Trophoblast cell (in vitro differentiated cells and primary cell): ENCODE measurements at regions not wholly inside any gene's neighbourhood (a gene's known extent, or its start where the extent isn't known, plus 50 kb on each side); places are given as distances from the start of the nearest gene placed in this dataset.

Experiments used
- DNase-seq, 2 donors: peaks; one replicate each; pipeline ENCODE4 v3.0.0-alpha.2; 2016
- H2AFZ ChIP-seq: 2 replicates; pipeline ENCODE4 v1.6.1; 2013; ENCODE audit warnings: low read length, moderate library complexity, mild to moderate bottlenecking; ENCODE audit not compliant: insufficient read depth, poor library complexity
- H2AK5ac ChIP-seq: 2 replicates; pipeline ENCODE4 v1.6.1; 2013; ENCODE audit warnings: mild to moderate bottlenecking, low read length
- H2BK120ac ChIP-seq: 2 replicates; pipeline ENCODE4 v1.6.1; 2013; ENCODE audit warnings: low read length, mild to moderate bottlenecking, moderate library complexity; ENCODE audit not compliant: insufficient read depth, poor library complexity
- H2BK12ac ChIP-seq: 2 replicates; pipeline ENCODE4 v1.6.1; 2013; ENCODE audit warnings: mild to moderate bottlenecking, low read length, moderate library complexity
- H2BK5ac ChIP-seq: 2 replicates; pipeline ENCODE4 v1.6.1; 2013; ENCODE audit warnings: low read length, low read depth, moderate library complexity, mild to moderate bottlenecking; ENCODE audit not compliant: poor library complexity
- H3K14ac ChIP-seq: 2 replicates; pipeline ENCODE4 v1.6.1; 2013; ENCODE audit warnings: mild to moderate bottlenecking, low read length
- H3K18ac ChIP-seq: 2 replicates; pipeline ENCODE4 v1.6.1; 2013; ENCODE audit warnings: mild to moderate bottlenecking, low read length
- H3K23ac ChIP-seq: 2 replicates; pipeline ENCODE4 v1.6.1; 2013; ENCODE audit warnings: low read length
- H3K27ac ChIP-seq: 2 replicates; pipeline ENCODE4 v1.5.1; 2013; ENCODE audit warnings: low read depth, mild to moderate bottlenecking, inconsistent platforms, low read length, moderate library complexity
- H3K27me3 ChIP-seq: 2 replicates; pipeline ENCODE4 v1.6.1; 2013; ENCODE audit warnings: inconsistent platforms, mild to moderate bottlenecking, low read length, moderate library complexity; ENCODE audit not compliant: insufficient read depth
- H3K36me3 ChIP-seq, 2 experiments: 1 replicate in 1 of 2; 2 replicates in 1 of 2; pipeline ENCODE4 v1.6.1; 2013; ENCODE audit warnings: low read length in 2 of 2, mild to moderate bottlenecking in 2 of 2, moderate library complexity in 1 of 2; ENCODE audit not compliant: insufficient read depth in 2 of 2, control insufficient read depth in 1 of 2
- H3K4ac ChIP-seq: 2 replicates; pipeline ENCODE4 v1.6.1; 2013; ENCODE audit warnings: low read depth, mild to moderate bottlenecking, low read length, moderate library complexity
- H3K4me1 ChIP-seq, 2 experiments: 1 replicate in 1 of 2; 2 replicates in 1 of 2; pipeline ENCODE4 v1.6.1; 2013; ENCODE audit warnings: low read length in 2 of 2, mild to moderate bottlenecking in 2 of 2, moderate library complexity in 1 of 2; ENCODE audit not compliant: insufficient read depth in 2 of 2, control insufficient read depth in 1 of 2
- H3K4me2 ChIP-seq: 2 replicates; pipeline ENCODE4 v1.6.1; 2013; ENCODE audit warnings: inconsistent platforms, mild to moderate bottlenecking, low read length, moderate library complexity
- H3K4me3 ChIP-seq: 2 replicates; pipeline ENCODE4 v1.5.1; 2013; ENCODE audit warnings: mild to moderate bottlenecking, low read depth, low read length, inconsistent platforms
- H3K79me1 ChIP-seq: one replicate; pipeline ENCODE4 v1.6.1; 2013; ENCODE audit warnings: low read length
- H3K79me2 ChIP-seq: 2 replicates; pipeline ENCODE4 v1.6.1; 2013; ENCODE audit warnings: low read length, mild to moderate bottlenecking; ENCODE audit not compliant: control insufficient read depth, insufficient read depth, poor library complexity
- H3K9ac ChIP-seq: 2 replicates; pipeline ENCODE4 v1.6.1; 2013; ENCODE audit warnings: mild to moderate bottlenecking, low read length
- H3K9me3 ChIP-seq: 2 replicates; pipeline ENCODE4 v1.6.1; 2013; ENCODE audit warnings: low read depth, mild to moderate bottlenecking, control low read depth, inconsistent platforms, low read length; ENCODE audit not compliant: insufficient read depth
- H4K12ac ChIP-seq: 2 replicates; pipeline ENCODE4 v1.6.1; 2013; ENCODE audit warnings: low read depth, mild to moderate bottlenecking, low read length, moderate library complexity
- H4K8ac ChIP-seq: 2 replicates; pipeline ENCODE4 v1.6.1; 2013; ENCODE audit warnings: low read depth, mild to moderate bottlenecking, low read length, moderate library complexity
- H4K91ac ChIP-seq: one replicate; pipeline ENCODE4 v1.6.1; 2013; ENCODE audit warnings: low read depth, mild to moderate bottlenecking, low read length, moderate library complexity
- WGBS: extraction: QIAGEN DNeasy Blood & Tissue Kit; methylation state at CpG from one replicate; pipeline ENCODE4 v1.1.7; 2013; ENCODE audit warnings: missing lambda C conversion rate; ENCODE audit not compliant: insufficient read length, insufficient coverage; ENCODE audit errors: extremely low coverage; 5-methylcytosine and 5-hydroxymethylcytosine counted together

DNA sequence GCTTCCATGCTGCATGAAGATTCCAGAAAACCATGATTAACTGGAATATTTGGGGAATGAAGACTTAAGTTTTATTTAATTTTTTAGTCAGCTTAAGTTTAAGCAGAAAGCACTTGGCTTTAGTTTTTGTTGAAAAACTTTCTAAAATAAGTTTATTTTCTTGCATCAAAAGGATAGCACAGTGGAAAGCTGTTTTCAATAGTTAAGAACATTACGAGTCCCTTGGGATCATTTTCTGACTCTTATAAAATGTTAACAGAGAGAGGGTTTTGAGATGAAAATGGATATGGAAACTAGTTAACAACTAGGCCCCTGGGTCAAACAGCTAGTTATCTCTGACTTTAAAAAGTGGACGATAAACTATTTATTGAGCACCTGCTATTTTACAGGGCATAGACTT, 181.9 kb upstream of the SLC38A2 start:
- H4K12ac ChIP-seq = no peak overlapping the region
- no peaks in the 10 kb centered on the region for H3K36me3 ChIP-seq
- H3K23ac ChIP-seq = no peak overlapping the region
- DNase-seq = no peak
- H3K27ac ChIP-seq = no peak overlapping the region
- H3K4me3 ChIP-seq = no peak overlapping the region
- no peaks in the 10 kb centered on the region for H3K79me2 ChIP-seq
- H3K18ac ChIP-seq = no peak overlapping the region
- no peak overlapping the region for H2BK5ac ChIP-seq
- no peak overlapping the region for H3K9ac ChIP-seq
- no peak overlapping the region for H2AFZ ChIP-seq
- peaks cover under 1% of the 10 kb centered on the region for H3K79me1 ChIP-seq
- no peak overlapping the region for H4K8ac ChIP-seq
- no peak overlapping the region for H2BK12ac ChIP-seq
- H2AK5ac ChIP-seq = no peak overlapping the region
- no CpG with 5 or more reads among the region's 2 CpGs for WGBS
- no peak overlapping the region for H3K14ac ChIP-seq
- no peaks in the 10 kb centered on the region for H3K9me3 ChIP-seq
- H3K4ac ChIP-seq = no peak overlapping the region
- no peak overlapping the region for H3K4me2 ChIP-seq
- H3K4me1 ChIP-seq = peaks cover 0 to under 1% of the 10 kb centered on the region in 2 experiments
- H3K27me3 ChIP-seq = no peaks in the 10 kb centered on the region
- H4K91ac ChIP-seq = no peak overlapping the region
- no peak overlapping the region for H2BK120ac ChIP-seq

DNA sequence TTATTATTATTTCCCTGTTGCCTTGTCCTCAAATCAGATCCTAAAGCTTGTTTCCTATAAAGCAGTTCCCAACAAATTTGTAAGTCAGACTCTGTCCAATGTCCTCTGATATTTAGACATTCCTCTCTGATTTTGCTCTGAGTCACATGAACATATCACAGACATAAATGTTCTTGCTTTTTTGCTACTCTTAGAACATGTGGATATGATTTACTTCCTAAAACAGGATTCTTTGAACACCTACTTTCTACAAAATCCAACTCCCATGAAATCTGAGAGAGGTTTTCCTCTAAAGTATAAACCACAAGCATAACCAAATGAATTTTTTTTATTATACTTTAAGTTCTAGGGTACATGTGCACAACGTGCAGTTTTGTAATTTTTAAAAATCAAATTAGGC, 181.3 kb upstream of the SLC38A2 start:
- H2BK12ac ChIP-seq = no peak overlapping the region
- peaks cover 1% of the 10 kb centered on the region for H3K79me1 ChIP-seq
- no peak overlapping the region for H3K14ac ChIP-seq
- H2BK120ac ChIP-seq = no peak overlapping the region
- H3K4me3 ChIP-seq = no peak overlapping the region
- no peak overlapping the region for H2AK5ac ChIP-seq
- peaks cover 0 to 1% of the 10 kb centered on the region in 2 experiments for H3K4me1 ChIP-seq
- no CpG with 5 or more reads among the region's 1 CpG for WGBS
- no peaks in the 10 kb centered on the region for H3K36me3 ChIP-seq
- no peak overlapping the region for H3K4me2 ChIP-seq
- H2BK5ac ChIP-seq = no peak overlapping the region
- no peak overlapping the region for H3K18ac ChIP-seq
- H3K27ac ChIP-seq = no peak overlapping the region
- H3K79me2 ChIP-seq = no peaks in the 10 kb centered on the region
- no peak overlapping the region for H3K9ac ChIP-seq
- no peaks in the 10 kb centered on the region for H3K9me3 ChIP-seq
- no peak overlapping the region for H3K23ac ChIP-seq
- H3K4ac ChIP-seq = no peak overlapping the region
- no peak overlapping the region for H4K91ac ChIP-seq
- H2AFZ ChIP-seq = no peak overlapping the region
- H4K8ac ChIP-seq = no peak overlapping the region
- H3K27me3 ChIP-seq = no peaks in the 10 kb centered on the region
- DNase-seq = no peak
- H4K12ac ChIP-seq = no peak overlapping the region

DNA sequence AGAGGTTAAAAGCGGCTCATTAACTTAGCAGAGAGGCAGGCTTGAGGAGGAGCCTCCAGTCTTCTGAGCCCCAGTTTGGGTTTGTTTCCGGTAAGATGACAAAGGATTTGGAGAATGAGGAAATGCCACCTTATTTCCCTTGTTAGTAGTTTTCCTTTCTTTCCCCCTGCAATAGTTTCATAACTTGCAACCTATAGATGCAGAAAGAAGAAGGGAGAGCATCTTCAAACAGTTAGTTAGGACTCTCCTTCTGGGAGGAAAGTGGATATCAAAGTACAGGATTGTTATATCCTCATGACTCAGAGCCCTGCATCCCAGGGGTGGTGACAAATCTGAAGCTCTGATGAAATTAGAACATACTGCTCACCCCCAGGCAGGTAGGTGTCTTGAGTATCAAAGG, 180.7 kb upstream of the SLC38A2 start:
- H3K4me3 ChIP-seq = no peak overlapping the region
- H2BK120ac ChIP-seq = no peak overlapping the region
- H3K9me3 ChIP-seq = no peaks in the 10 kb centered on the region
- H2BK5ac ChIP-seq = no peak overlapping the region
- no peak overlapping the region for H3K18ac ChIP-seq
- H3K23ac ChIP-seq = no peak overlapping the region
- no peak overlapping the region for H4K12ac ChIP-seq
- H3K27ac ChIP-seq = no peak overlapping the region
- H3K4me2 ChIP-seq = no peak overlapping the region
- H2BK12ac ChIP-seq = no peak overlapping the region
- H3K79me1 ChIP-seq = peaks cover 4% of the 10 kb centered on the region
- H4K91ac ChIP-seq = no peak overlapping the region
- H3K36me3 ChIP-seq = no peaks in the 10 kb centered on the region
- DNase-seq = peak; percentile 20 to 52
- no peak overlapping the region for H3K4ac ChIP-seq
- no peak overlapping the region for H3K9ac ChIP-seq
- H4K8ac ChIP-seq = no peak overlapping the region
- H3K14ac ChIP-seq = no peak overlapping the region
- H3K27me3 ChIP-seq = no peaks in the 10 kb centered on the region
- H3K79me2 ChIP-seq = no peaks in the 10 kb centered on the region
- H3K4me1 ChIP-seq = peaks cover 0 to 1% of the 10 kb centered on the region in 2 experiments
- WGBS = no CpG with 5 or more reads among the region's 2 CpGs
- H2AK5ac ChIP-seq = no peak overlapping the region
- no peak overlapping the region for H2AFZ ChIP-seq

DNA sequence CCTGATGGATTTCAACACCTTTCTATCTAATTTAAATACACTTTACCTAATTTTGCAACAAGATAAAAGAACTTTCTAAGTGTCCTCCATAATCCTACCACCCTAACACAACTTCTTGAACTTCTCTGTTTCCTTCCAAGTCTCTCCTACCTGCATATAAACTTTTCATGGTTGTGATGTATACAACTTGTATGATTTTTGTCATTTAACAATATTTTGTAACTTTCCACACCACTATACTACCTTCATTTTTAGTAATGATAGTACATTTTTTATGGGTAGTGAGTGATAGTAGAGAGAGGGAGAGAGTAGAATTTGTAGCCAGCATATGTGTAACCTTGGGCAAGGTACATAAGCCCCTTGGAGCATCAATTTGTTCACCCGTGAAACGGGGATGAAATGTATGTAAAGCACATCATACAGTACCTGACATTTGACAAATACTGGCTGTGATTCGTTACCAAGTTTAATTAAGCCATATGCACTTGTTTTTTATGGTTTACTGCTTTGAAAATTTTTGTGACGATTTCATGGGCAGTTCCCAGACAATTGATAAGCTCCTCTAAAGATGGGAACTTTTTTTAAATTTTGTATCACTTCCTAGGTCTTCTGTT, 177.8 kb upstream of the SLC38A2 start:
- no peak overlapping the region for H3K27ac ChIP-seq
- no peak overlapping the region for H2AK5ac ChIP-seq
- H3K27me3 ChIP-seq = no peaks in the 10 kb centered on the region
- H2BK5ac ChIP-seq = no peak overlapping the region
- H3K79me1 ChIP-seq = peaks cover 4% of the 10 kb centered on the region
- DNase-seq = no peak
- H3K36me3 ChIP-seq = no peaks in the 10 kb centered on the region
- no peak overlapping the region for H4K91ac ChIP-seq
- no peak overlapping the region for H2AFZ ChIP-seq
- H3K9me3 ChIP-seq = peaks cover 4% of the 10 kb centered on the region
- no peak overlapping the region for H4K12ac ChIP-seq
- no peak overlapping the region for H3K4ac ChIP-seq
- no peak overlapping the region for H3K9ac ChIP-seq
- no peaks in the 10 kb centered on the region for H3K79me2 ChIP-seq
- no peak overlapping the region for H3K4me3 ChIP-seq
- no peak overlapping the region for H2BK120ac ChIP-seq
- H3K4me1 ChIP-seq = peaks cover 1 to 2% of the 10 kb centered on the region in 2 experiments
- WGBS = no CpG with 5 or more reads among the region's 4 CpGs
- H3K14ac ChIP-seq = no peak overlapping the region
- no peak overlapping the region for H4K8ac ChIP-seq
- H3K18ac ChIP-seq = no peak overlapping the region
- H2BK12ac ChIP-seq = no peak overlapping the region
- no peak overlapping the region for H3K4me2 ChIP-seq
- no peak overlapping the region for H3K23ac ChIP-seq
